Type B pancreatic cell (in vitro differentiated cells): ENCODE measurements at regions not wholly inside any gene's neighbourhood (a gene's known extent, or its start where the extent isn't known, plus 50 kb on each side); places are given as distances from the start of the nearest gene placed in this dataset.
A peak's percentile ranks its signal among the peaks of the same experiment; 100 is the strongest.

Experiments
- DNase-seq: peaks from one replicate; pipeline ENCODE4 v3.0.0; 2021; ENCODE audit warnings: mixed read lengths; ENCODE audit not compliant: unreplicated experiment; ENCODE audit errors: extremely low spot score
- H3K27ac Mint-ChIP-seq: 2 replicates; pipeline ENCODE4 v1.8.0; 2021; ENCODE audit warnings: mild to moderate bottlenecking, mixed read lengths
- H3K27me3 Mint-ChIP-seq: 2 replicates; pipeline ENCODE4 v1.8.0; 2021; ENCODE audit warnings: mixed read lengths
- H3K36me3 Mint-ChIP-seq: 2 replicates; pipeline ENCODE4 v1.8.0; 2021; ENCODE audit warnings: mixed read lengths
- H3K4me1 Mint-ChIP-seq: one replicate; pipeline ENCODE4 v1.8.0; 2021; ENCODE audit warnings: mixed read lengths; ENCODE audit not compliant: unreplicated experiment
- H3K4me3 Mint-ChIP-seq: 2 replicates; pipeline ENCODE4 v1.8.0; 2021; ENCODE audit warnings: mild to moderate bottlenecking, mixed read lengths
- H3K9me3 Mint-ChIP-seq: 2 replicates; pipeline ENCODE4 v1.8.0; 2021; ENCODE audit warnings: mixed read lengths
- TF ChIP-seq, protein P1 (sequence below): fragments of 200-600 bp; sonication (generic); conservative IDR thresholded peaks from 2 replicates; pipeline ENCODE4 v1.5.0; 2021; ENCODE audit warnings: antibody characterized with exemption, mild to moderate bottlenecking

DNA sequence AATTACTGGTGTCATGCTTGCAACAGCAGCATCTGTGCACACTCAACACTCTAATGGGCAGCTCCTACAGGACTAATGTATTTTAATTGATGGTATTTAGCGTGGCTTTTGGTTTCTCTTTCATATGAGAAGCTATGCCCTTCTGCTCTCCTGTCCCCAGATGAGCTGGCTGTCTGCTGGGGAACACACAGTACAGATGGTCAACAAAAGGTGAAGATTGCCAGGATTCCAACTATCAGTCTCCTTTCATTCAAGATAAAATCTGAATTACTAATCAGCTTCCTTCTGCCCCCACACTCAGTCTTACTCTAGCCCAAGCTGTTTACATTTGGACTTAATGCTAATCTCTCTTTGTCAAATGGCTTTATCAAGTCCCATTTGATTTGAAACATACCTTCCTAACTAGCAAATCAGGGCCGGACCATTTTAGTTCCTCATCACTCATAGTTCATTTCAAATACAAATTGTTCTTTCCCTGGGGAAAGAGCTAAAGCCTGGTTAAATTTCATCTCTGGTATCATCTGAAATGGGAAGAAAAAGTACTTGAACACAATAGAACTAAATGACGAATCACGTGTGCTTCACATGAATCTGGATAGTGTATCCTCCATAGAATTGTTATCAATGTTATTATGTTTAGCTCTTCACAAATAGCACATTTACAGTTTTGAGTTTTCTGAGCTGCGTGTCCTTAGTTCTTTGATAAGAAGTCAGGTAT lies 988.0 kb downstream of the PCDH17 start:
- no peak for DNase-seq
- Mint-ChIP-seq H3K27ac (peak overlapping the region; percentile 10), H3K27me3 (no peaks in the 10 kb centered on the region), H3K4me1 (peaks cover 29% of the 10 kb centered on the region), H3K36me3 (no peaks in the 10 kb centered on the region), H3K9me3 (no peaks in the 10 kb centered on the region), H3K4me3 (peak overlapping the region; percentile 19)
- TF ChIP-seq, protein P1, sequence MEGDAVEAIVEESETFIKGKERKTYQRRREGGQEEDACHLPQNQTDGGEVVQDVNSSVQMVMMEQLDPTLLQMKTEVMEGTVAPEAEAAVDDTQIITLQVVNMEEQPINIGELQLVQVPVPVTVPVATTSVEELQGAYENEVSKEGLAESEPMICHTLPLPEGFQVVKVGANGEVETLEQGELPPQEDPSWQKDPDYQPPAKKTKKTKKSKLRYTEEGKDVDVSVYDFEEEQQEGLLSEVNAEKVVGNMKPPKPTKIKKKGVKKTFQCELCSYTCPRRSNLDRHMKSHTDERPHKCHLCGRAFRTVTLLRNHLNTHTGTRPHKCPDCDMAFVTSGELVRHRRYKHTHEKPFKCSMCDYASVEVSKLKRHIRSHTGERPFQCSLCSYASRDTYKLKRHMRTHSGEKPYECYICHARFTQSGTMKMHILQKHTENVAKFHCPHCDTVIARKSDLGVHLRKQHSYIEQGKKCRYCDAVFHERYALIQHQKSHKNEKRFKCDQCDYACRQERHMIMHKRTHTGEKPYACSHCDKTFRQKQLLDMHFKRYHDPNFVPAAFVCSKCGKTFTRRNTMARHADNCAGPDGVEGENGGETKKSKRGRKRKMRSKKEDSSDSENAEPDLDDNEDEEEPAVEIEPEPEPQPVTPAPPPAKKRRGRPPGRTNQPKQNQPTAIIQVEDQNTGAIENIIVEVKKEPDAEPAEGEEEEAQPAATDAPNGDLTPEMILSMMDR, result no peak

DNA sequence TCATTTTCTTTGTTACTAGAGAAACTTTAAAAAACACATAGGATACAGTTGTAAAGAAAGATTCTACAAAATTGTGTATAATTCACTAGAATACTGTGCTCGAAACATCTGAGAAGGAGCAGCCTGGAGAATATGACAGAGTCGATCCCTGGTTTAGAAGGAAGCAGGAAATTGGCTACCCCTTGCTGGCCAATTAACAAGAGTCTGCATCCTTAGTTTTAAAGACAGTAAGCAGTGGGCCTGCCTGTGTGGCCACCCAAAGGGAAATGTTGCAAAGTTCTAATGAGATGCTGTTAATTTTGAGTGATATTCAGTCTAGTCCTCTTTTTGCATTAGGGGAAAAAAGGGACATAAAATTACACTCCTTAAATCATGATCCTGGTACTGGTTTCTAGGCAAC lies 988.6 kb downstream of the PCDH17 start:
- H3K36me3 Mint-ChIP-seq, result no peaks in the 10 kb centered on the region
- DNase-seq, result no peak
- peaks cover 29% of the 10 kb centered on the region for H3K4me1 Mint-ChIP-seq
- no peak overlapping the region for H3K27ac Mint-ChIP-seq
- TF ChIP-seq, protein P1, result no peak
- H3K27me3 Mint-ChIP-seq, result no peaks in the 10 kb centered on the region
- H3K4me3 Mint-ChIP-seq, result peak overlapping the region; percentile 19
- no peaks in the 10 kb centered on the region for H3K9me3 Mint-ChIP-seq

DNA sequence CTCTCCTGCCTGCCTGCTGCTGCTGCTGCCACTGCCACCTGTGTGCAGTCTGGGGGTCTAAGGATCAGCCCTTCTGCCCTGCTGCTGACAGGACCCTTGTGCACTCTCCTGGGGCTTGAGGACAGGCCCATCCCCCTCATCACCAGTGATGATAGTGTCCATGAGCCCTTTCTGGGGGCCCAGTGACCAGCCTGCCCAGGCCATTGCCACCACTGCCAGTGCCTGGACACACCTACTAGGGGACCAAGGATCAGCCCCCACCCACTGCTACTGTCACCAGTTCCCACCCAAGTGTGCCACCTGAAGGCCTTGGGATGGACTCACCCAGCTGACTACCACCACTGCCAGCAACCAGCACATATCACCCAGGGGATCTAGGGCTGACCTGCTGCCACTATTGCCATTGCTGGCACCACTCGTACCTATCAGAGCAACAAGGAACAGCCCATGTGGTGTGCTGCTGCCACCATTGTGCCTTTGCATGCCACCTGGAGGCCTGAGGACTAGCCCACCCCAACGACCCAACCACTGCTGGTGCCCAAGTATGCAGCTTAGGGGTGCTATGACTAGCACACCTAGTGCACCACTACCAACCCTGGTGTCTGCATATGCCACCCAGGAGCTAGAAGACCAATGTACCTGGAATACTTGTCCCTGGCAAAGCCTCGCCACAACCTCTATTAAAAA lies 994.3 kb downstream of the PCDH17 start:
- H3K4me1 Mint-ChIP-seq, result no peaks in the 10 kb centered on the region
- no peak overlapping the region for H3K27ac Mint-ChIP-seq
- TF ChIP-seq, protein P1, result no peak
- no peaks in the 10 kb centered on the region for H3K36me3 Mint-ChIP-seq
- H3K9me3 Mint-ChIP-seq, result no peaks in the 10 kb centered on the region
- H3K27me3 Mint-ChIP-seq, result no peaks in the 10 kb centered on the region
- no peak for DNase-seq
- no peak overlapping the region for H3K4me3 Mint-ChIP-seq

DNA sequence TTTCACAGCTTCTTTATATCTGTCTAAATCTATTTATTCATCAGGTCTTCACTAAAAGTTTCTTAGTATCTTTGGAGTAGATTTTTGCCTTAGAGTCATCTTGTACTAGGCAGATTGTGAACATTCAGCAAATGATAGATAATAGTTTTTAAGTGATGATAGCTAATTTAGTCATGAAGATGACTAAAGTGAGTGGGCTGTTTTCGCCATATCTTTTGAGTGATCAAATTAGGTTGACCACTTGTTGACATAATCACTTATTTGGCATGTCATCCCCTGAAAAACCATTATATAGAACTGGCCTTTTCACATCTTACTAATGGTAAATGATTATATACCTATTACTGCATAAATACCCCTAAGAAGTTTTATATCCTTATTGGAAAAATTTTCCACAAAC lies 999.2 kb downstream of the PCDH17 start:
- Mint-ChIP-seq H3K27ac (no peak overlapping the region), H3K36me3 (no peaks in the 10 kb centered on the region), H3K27me3 (no peaks in the 10 kb centered on the region), H3K4me1 (no peaks in the 10 kb centered on the region), H3K9me3 (no peaks in the 10 kb centered on the region), H3K4me3 (no peak overlapping the region)
- TF ChIP-seq, protein P1, result no peak
- no peak for DNase-seq

DNA sequence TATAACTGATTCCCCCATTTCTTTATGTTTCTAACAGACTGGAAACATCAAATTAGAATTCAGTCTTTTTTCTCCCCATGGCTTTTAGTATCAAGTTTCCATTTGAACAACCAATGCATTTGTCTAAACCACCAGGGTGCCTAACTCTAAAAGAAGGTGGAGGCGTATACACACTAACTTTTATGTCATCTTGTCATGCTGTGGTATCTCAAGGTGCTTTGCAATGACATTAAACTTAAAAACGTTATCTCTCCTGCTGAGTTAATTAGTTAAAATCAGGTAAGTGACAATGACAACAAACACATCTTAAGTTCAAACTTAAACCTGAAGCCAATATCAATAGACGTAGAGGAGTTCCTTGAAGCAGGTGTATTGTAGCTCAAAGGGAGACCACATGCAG lies 1001.7 kb downstream of the PCDH17 start:
- Mint-ChIP-seq H3K36me3 (no peaks in the 10 kb centered on the region), H3K9me3 (no peaks in the 10 kb centered on the region), H3K4me1 (no peaks in the 10 kb centered on the region), H3K4me3 (no peak overlapping the region), H3K27me3 (no peaks in the 10 kb centered on the region), H3K27ac (no peak overlapping the region)
- TF ChIP-seq, protein P1, result no peak
- DNase-seq, result no peak
